HG03025 (cell line): ENCODE measurements at regions not wholly inside any gene's neighbourhood (a gene's known extent, or its start where the extent isn't known, plus 50 kb on each side); places are given as distances from the start of the nearest gene placed in this dataset.
A peak's percentile ranks its signal among the peaks of the same experiment; 100 is the strongest.

Experiments used
- ATAC-seq: cut with Tn5 transposase; IDR thresholded peaks from one replicate; pipeline ENCODE4 v1.9.1; 2021; ENCODE audit warnings: mild to moderate bottlenecking, moderate library complexity; ENCODE audit not compliant: unreplicated experiment, low FRiP score

- ATAC-seq, result no peak
Observed at GRCh38 chr15:95857124-95857757, 473.3 kb upstream of the NR2F2 start.

- ATAC-seq, result no peak
Observed at GRCh38 chr15:95857758-95858157, 472.7 kb upstream of the NR2F2 start.

- ATAC-seq, result no peak
Observed at GRCh38 chr15:95860406-95860805, 470.1 kb upstream of the NR2F2 start.

- ATAC-seq, result peak; percentile 77
Observed at GRCh38 chr15:95864467-95864886, 466.0 kb upstream of the NR2F2 start.

DNA sequence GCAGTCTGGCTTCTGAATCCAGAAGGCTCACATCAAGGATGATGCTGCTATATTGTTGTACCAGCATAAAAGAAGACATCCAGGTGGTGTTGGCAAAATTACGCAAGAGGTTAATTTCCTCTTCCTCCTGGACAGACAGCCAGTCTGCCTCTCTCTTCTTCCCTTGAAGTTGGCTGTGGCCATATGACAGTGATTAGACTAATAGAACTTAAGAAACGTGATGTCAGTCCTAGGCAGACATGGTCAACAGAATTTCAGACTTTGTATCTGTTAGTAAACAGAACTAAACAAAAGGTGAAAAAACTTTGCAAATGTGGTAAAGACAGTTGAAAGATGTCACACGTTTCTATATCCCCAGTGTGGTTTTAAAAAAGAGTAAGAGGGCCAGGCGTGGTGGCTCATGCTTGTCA lies 465.2 kb upstream of the NR2F2 start:
- no peak for ATAC-seq

DNA sequence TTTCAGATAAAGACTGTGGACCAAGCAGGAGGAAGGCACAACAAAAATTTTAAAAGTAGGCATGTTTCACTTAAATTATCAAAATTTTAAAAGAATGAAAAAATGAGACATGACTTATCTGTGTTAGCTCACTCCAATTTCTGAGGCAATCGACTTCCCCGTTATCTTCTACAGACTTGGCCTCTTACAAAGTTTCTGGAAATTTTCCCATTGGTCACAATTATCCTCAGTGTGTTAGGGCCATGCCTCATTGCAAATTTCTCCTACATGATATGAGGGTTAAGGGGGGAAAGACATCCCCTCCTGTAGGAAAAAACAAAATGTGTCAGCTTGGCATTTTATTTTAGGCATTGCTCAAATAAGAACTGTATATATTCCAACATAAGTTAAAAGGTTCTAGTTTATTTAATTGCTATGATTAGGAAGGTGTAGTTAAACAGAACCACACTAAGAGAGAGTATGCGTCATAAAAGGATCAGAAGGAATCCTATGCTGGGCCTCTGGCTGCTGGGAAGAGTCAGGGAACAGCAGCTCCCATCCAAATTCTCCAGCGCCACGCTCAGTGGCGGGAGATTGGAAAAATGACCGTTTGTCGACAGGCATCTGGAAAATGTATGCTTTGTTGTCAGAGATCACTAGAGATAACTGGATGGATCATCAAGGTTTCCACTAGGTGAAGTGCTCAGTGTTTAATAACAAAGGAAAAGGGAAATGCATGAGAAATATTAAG lies 463.6 kb upstream of the NR2F2 start:
- no peak for ATAC-seq

- ATAC-seq, result no peak
Observed at GRCh38 chr15:95868450-95868849, 462.1 kb upstream of the NR2F2 start.

- no peak for ATAC-seq
Observed at GRCh38 chr15:95868970-95869369, 461.5 kb upstream of the NR2F2 start.

DNA sequence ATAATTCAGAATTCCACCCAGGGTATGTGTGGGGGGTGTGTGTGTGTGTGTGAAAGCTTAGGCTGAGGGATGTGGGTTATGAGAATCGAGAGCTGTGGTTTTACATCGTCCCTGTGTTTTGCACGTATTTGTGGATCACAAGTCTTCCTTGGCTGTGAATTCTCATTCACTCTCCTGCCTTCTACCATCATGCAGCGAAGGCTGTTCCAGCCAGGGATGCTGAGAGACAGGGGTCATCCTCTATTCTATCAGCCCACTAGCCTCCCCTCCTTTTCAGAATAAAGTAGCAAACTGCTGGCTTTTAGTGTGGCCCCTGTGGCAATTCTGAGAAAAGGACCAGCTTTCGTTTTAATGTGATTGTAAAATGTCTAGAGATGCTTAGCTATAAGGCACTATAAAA lies 460.6 kb upstream of the NR2F2 start:
- no peak for ATAC-seq

DNA sequence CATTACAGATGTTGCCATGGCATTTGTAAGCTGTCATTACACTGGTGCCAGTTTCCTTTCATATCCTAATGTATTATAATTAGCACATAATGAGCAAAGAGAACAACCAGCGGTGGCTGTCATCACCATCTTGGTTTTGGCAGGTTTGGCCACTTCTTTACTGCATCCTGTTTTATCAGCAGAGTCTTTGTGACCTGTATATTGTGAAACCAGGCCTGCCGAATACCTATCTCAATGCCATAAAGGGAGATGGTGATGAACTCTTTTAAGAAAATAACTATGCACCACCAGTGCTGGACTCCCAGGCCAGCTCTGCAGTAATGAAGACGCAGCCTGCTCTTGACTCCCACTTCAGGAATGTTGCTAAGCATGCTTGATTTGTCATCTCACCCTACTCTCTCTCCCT lies 458.1 kb upstream of the NR2F2 start:
- no peak for ATAC-seq

- no peak for ATAC-seq
Observed at GRCh38 chr15:95874637-95875036, 455.9 kb upstream of the NR2F2 start.

DNA sequence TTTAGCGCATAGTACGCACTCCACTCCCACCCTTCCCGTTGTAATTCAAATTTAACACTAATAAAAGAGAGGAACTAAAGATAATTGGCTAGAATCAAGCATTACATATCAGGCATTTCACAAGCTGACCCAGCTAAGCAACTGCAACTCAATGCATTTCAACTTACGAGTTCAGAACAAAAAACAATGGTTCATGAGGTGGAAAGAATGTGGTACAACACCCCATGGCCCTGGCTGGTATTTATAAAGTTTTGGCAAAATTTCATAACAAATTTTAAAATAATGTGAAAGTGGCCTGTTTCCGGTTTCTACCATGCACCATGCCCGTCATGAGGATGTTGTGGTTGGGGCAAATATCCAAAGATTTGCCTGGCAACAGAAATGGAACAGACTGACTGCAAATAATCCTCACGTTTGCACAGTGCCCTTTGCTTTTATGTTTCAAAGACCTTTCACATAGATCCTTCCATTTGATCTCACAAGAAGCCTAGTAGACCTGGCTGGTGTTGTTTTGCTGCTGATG lies 455.3 kb upstream of the NR2F2 start:
- ATAC-seq, result no peak

DNA sequence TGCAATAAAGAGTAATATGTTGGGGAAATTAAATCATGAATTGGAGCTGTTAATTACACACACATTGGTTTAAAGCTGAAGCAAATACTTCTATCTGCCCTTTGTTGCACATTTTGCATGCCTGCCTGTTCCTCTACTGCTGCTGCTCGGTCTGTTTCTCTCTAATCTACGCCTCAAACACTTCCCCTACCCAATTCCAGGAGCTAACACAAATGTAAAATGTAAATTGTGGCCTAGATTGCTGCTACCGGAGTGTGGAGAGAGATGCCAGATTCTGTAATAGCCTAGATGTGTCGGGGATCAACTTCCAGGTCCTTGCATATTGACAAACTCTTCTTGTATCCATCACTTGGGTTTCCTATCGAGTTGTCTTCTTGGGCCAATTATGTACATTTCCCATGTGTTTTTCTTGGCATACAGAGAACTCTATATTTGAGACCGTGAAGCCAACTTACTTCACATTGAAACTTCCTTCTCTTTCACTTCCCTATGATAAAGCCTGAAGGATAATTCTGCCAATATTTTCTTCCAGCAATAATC lies 450.4 kb upstream of the NR2F2 start:
- no peak for ATAC-seq

DNA sequence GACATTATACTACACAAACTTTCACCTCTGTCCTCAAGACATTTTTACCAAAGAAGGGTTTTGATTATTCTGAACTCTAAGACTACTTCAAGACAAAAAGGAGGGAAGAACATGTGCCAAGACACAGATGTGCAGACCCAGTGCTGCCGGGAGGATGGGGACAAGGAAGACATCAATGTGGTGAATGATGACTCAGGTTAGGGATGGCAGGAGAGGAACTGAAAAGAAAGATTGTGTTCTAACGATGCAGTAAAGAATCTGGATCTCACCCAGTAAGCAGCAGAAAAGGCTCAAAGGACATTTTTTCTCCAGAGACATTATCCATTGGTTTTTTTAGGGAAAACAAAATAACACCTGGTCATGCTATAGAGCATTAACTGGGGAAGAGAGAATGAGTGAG lies 449.9 kb upstream of the NR2F2 start:
- ATAC-seq, result no peak

DNA sequence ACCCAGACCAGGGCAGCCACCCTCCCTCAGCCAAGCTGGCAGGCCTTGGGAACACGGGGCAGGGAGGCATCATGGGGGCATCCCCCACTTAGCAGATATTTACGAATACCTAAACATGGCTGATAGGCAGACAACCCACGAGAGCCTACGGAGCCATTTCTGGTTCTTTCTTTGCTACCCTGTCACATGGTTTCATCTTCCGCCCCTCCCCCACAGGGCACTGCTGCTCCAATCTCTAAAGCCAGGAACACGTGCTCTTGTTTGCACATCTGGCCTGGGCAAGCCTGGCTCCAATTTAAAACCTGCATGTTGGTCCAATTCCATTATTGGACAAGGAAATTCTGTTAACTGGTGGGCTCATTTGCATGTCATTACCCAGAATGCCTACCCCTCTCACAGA lies 447.4 kb upstream of the NR2F2 start:
- ATAC-seq, result no peak

DNA sequence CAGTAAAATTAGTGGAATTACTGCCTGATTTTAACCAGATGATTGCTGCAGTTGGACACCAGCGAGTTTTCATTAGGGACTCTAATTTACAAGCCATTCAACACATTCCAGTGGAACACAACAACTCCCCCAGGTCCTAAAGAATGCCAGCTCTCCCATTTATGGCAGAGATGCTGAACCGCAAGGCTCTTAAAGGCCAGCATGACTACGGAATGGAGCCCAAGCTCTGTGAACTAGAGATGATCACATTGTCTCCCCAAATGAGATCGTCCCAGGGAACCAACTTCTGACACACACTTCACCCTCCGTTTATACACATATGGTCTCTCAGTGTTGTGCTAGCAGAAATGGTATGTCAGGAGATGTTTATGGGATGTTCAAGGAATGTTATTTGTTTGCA lies 446.2 kb upstream of the NR2F2 start:
- ATAC-seq, result no peak

DNA sequence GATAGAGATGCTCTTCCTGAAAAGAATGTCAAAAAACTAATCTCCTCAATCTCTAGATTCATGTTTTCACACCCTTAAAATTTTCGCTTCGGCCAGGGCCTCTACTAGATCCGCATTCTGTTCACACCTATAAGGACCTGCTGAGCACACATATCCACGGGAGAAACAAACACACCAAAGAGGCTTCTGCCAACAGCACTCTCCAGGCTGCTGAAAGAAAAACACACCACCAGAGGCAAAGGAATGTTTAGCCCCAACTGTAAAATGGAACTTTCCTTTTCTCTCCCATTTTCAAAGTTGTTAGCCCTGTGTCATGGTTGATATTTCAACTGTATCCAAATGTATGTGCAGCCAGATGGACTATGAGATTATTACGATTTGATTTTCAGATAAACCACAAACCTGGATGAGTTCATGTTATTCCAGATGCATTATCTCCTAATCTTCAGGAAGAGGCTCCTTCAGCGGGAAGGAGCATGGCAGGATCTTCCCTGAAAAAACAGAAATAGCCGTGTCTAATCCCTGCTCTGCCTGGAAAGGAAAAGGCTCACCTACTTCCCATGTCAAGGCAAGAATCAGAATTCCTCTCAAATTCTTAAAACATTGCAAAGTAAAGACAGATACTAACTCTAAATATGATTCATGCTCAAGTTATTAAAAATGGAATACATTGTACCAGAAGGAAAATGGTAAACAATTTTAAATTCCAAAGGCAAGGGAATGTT lies 442.7 kb upstream of the NR2F2 start:
- ATAC-seq, result no peak

- no peak for ATAC-seq
Observed at GRCh38 chr15:95888762-95889161, 441.7 kb upstream of the NR2F2 start.

DNA sequence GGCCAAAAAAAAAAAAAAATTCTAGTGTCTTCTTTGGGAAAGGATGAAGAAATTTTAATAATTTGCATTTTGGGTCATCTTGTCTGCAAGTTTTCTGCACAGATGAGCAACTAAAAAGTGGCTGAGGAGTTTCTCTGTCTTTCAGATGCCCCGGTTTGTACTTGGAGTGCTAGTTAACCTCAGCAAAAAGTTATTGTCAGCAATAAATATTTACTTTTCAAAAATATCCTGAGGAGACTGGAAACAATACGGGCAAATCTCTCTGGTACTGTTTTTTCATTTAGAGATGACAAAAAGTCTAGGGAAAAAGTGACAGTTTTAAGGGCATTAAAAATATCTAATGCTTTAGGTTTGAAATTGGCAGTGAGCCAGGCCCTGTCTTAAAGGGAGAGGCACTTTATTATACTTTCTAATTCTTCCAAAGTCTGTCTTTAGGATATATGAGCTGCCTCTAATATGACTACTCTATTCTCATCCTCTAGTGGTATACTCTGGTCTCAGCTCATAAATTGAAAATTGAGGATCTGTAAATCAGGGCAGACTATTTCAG lies 436.0 kb upstream of the NR2F2 start:
- ATAC-seq, result no peak

DNA sequence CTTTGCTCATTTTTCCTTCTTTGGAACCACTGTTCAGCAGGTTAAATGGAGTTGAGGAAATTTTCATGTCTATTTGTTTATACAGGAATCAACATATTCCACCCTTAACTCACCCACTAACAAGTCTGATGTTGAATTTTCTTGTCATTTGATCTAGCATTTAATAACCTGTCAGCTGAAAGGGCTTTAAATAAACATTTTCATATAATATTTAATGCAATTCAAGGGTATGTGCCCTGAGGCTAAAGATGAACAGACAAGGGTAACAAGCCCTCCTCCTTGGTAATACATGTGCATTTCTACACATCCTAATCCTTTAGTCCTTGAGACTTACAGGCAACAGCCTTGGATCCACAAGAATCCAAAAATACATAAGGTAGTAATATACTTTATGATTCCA lies 435.0 kb upstream of the NR2F2 start:
- ATAC-seq, result no peak

DNA sequence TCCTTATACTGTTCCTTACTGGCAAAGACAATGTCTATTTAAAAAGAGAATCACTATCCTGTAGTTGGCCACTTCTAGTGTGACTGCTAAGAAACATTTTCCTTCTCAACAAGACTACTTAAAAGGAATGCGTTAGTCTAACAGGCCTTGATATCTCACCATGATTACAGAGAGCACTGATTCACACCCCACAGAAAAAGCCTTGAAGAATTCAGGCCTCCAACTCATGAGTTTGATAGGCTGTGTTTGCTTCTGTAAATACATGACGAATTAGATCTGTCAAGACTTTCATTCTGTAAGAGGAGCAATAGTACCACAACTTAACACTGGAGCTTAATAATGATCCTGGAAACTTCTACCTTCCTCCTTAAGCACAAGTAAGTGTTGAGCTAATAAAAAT lies 432.8 kb upstream of the NR2F2 start:
- ATAC-seq, result no peak
